Right cardiac atrium (tissue), 5 donors: ENCODE measurements at regions not wholly inside any gene's neighbourhood (a gene's known extent, or its start where the extent isn't known, plus 50 kb on each side); places are given as distances from the start of the nearest gene placed in this dataset.

Source experiments
- ATAC-seq, 2 donors: fragments of 200-7000 bp; cut with Tn5 transposase; one replicate each; pipeline versions ENCODE4 v1.8.0 to v1.9.1; 2020; ENCODE audit warnings: moderate library complexity in 2 of 2, mild to moderate bottlenecking in 1 of 2
- DNase-seq, 3 donors: peaks; one replicate each; pipeline ENCODE4 v3.0.0-alpha.2; 2020
- H3K27ac ChIP-seq: one replicate; pipeline ENCODE4 v1.5.1; 2013; ENCODE audit warnings: mild to moderate bottlenecking, low read length, control low read depth, moderate library complexity
- H3K27me3 ChIP-seq: one replicate; pipeline ENCODE4 v1.6.1; 2013; ENCODE audit not compliant: control insufficient read depth, insufficient read depth
- H3K4me1 ChIP-seq: one replicate; pipeline ENCODE4 v1.6.1; 2013; ENCODE audit warnings: low read length; ENCODE audit not compliant: control insufficient read depth, insufficient read depth
- H3K4me3 ChIP-seq: one replicate; pipeline ENCODE4 v1.5.1; 2013; ENCODE audit warnings: low read length, control low read depth
- H3K9me3 ChIP-seq: one replicate; pipeline ENCODE4 v1.6.1; 2013; ENCODE audit warnings: low read length; ENCODE audit not compliant: control insufficient read depth
- WGBS: extraction: QIAGEN DNeasy Blood & Tissue Kit; methylation state at CpG from one replicate; pipeline ENCODE4 v1.1.7; 2013; 5-methylcytosine and 5-hydroxymethylcytosine counted together
- intact Hi-C, 4 donors: fragments of 100-400 bp; cut with DNase I; formaldehyde crosslinking; loops; one replicate each; pipeline versions ENCODE4 v1.11.0 to v1.14.0; 2022 to 2023
- donor health status: healthy with polysubstance abuse.
- donor health status: DM: no; HTN: yes; CAD: no.
- donor health status: DM: no; HTN: no; CAD: no.
- donor health status: DM: no; HTN: yes; CAD: no; lungs with severe emphysema.
- donor health status: DM: yes; HTN: yes; CAD: no.

- H3K4me1 ChIP-seq: no peaks in the 10 kb centered on the region
- H3K9me3 ChIP-seq: no peaks in the 10 kb centered on the region
- 80% methylated on average over 7 of the region's 7 CpGs for whole genome bisulfite sequencing
- H3K27ac ChIP-seq: no peak overlapping the region
- DNase-seq (no peak), ATAC-seq (no peak)
- intact Hi-C loops: no loop called here
- H3K4me3 ChIP-seq: no peak overlapping the region
- no peaks in the 10 kb centered on the region for H3K27me3 ChIP-seq
These were observed 115.9 kb downstream of the OMA1 start for GRCh38 chr1:58430421-58431275.

DNA sequence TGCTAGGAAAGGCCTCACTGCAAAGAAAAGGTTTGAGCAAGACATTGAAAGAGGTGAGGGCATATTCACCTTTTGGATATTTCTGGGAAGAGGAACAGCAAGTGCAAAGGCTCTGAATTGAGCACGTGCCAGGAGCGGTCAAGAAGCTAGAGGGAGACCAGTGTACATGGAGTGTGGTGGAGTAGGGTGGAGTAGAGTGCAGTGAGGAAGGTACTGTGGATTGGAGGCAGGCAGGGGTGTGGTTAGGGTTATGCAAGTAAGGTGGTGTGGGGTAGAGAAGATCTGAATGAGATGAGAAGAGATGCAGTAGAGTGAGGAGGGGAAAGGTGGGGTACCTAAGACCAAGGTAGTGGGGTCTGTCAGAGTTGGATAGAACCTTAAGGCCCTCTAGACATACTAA, 119.6 kb downstream of the OMA1 start:
- no peaks in the 10 kb centered on the region for H3K27me3 ChIP-seq
- 95% methylated on average over 2 of the region's 2 CpGs for WGBS
- H3K4me3 ChIP-seq: no peak overlapping the region
- intact Hi-C loops: no loop called here
- no peak for ATAC-seq
- DNase-seq: no peak
- no peak overlapping the region for H3K27ac ChIP-seq
- H3K4me1 ChIP-seq: no peaks in the 10 kb centered on the region
- H3K9me3 ChIP-seq: no peaks in the 10 kb centered on the region

GRCh38 chr1:58422436-58422835, 124.1 kb downstream of the OMA1 start:
- DNase-seq (no peak), ATAC-seq (peak in 1 of 2 donors; percentile 40)
- Histone ChIP-seq H3K4me1 (no peaks in the 10 kb centered on the region), H3K9me3 (no peaks in the 10 kb centered on the region), H3K27ac (no peak overlapping the region), H3K27me3 (no peaks in the 10 kb centered on the region), H3K4me3 (no peak overlapping the region)
- WGBS: 62% methylated on average over 4 of the region's 4 CpGs
- intact Hi-C loops: no loop called here

GRCh38 chr1:58418283-58419228, 128.0 kb downstream of the OMA1 start:
- no peak for ATAC-seq
- 89% methylated on average over 2 of the region's 2 CpGs for WGBS

GRCh38 chr1:58412071-58412580, 134.4 kb downstream of the OMA1 start:
- no peak overlapping the region for H3K4me3 ChIP-seq
- no peaks in the 10 kb centered on the region for H3K9me3 ChIP-seq
- 82% methylated on average over 4 of the region's 4 CpGs for WGBS
- DNase-seq: no peak
- H3K4me1 ChIP-seq: peaks cover 2% of the 10 kb centered on the region
- H3K27me3 ChIP-seq: no peaks in the 10 kb centered on the region
- ATAC-seq: no peak
- no peak overlapping the region for H3K27ac ChIP-seq
- intact Hi-C loops: no loop called here

More at GRCh38 chr1:58418283-58419228, 128.0 kb downstream of the OMA1 start:
- Histone ChIP-seq H3K4me1 (no peaks in the 10 kb centered on the region), H3K27me3 (no peaks in the 10 kb centered on the region), H3K9me3 (no peaks in the 10 kb centered on the region), H3K4me3 (no peak overlapping the region), H3K27ac (no peak overlapping the region)
- intact Hi-C loops: no loop called here
- no peak for DNase-seq

DNA sequence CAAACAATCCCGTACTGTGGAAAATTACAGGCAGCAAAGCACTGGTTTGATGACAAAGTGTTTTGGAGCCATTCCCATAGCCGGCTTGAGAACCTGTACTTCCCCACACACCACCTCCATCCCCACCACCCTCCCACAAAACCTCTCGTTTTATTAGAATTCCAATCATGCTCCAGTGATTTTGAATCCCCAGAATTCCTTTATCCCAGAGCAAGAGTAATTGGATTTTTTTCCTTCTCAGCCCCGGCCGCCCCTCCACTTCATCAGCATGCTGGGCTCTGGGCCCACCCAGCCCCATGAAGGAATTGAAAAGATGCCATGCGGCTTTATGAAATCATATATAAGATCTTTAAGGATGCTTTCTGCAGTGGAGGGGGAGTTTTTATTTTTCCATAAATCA, 136.6 kb downstream of the OMA1 start:
- no peak overlapping the region for H3K27ac ChIP-seq
- ATAC-seq: no peak
- no peaks in the 10 kb centered on the region for H3K27me3 ChIP-seq
- no peaks in the 10 kb centered on the region for H3K9me3 ChIP-seq
- no peak overlapping the region for H3K4me3 ChIP-seq
- no peak for DNase-seq
- intact Hi-C loops: no loop called here
- peaks cover 2% of the 10 kb centered on the region for H3K4me1 ChIP-seq
- 70% methylated on average over 6 of the region's 6 CpGs for WGBS

- ATAC-seq (no peak), DNase-seq (no peak)
- no peaks in the 10 kb centered on the region for H3K9me3 ChIP-seq
- 79% methylated on average over 6 of the region's 6 CpGs for WGBS
- no peak overlapping the region for H3K4me3 ChIP-seq
- peaks cover 2% of the 10 kb centered on the region for H3K4me1 ChIP-seq
- no peak overlapping the region for H3K27ac ChIP-seq
- H3K27me3 ChIP-seq: no peaks in the 10 kb centered on the region
- intact Hi-C loops: no loop called here
These were observed 137.2 kb downstream of the OMA1 start for GRCh38 chr1:58409336-58409735.

- no peak overlapping the region for H3K4me3 ChIP-seq
- H3K27ac ChIP-seq: no peak overlapping the region
- H3K27me3 ChIP-seq: no peaks in the 10 kb centered on the region
- DNase-seq (no peak), ATAC-seq (no peak)
- intact Hi-C loops: no loop called here
- 58% methylated on average over 12 of the region's 12 CpGs for WGBS
- no peaks in the 10 kb centered on the region for H3K4me1 ChIP-seq
- H3K9me3 ChIP-seq: no peaks in the 10 kb centered on the region
These were observed 140.0 kb downstream of the OMA1 start for GRCh38 chr1:58406301-58407071.

GRCh38 chr1:58405660-58406059, 140.9 kb downstream of the OMA1 start:
- no peaks in the 10 kb centered on the region for H3K4me1 ChIP-seq
- H3K27me3 ChIP-seq: no peaks in the 10 kb centered on the region
- no peaks in the 10 kb centered on the region for H3K9me3 ChIP-seq
- H3K27ac ChIP-seq: no peak overlapping the region
- no peak overlapping the region for H3K4me3 ChIP-seq
- WGBS: 91% methylated on average over 4 of the region's 4 CpGs
- intact Hi-C loops: no loop called here
- DNase-seq (no peak), ATAC-seq (no peak)

- Histone ChIP-seq H3K4me3 (no peak overlapping the region), H3K27ac (no peak overlapping the region), H3K4me1 (no peaks in the 10 kb centered on the region), H3K27me3 (no peaks in the 10 kb centered on the region), H3K9me3 (no peaks in the 10 kb centered on the region)
- DNase-seq: no peak
- no peak for ATAC-seq
- intact Hi-C loops: no loop called here
- 63% methylated on average over 1 of the region's 1 CpG for WGBS
These were observed 142.6 kb downstream of the OMA1 start for GRCh38 chr1:58403894-58404293.
